Liver (tissue), 8 donors: ENCODE measurements at regions not wholly inside any gene's neighbourhood (a gene's known extent, or its start where the extent isn't known, plus 50 kb on each side); places are given as distances from the start of the nearest gene placed in this dataset.

Experiments used
- DNase-seq: peaks from one replicate; pipeline ENCODE4 v3.0.0-alpha.2; 2017; ENCODE audit warnings: low spot score
- H3K27ac ChIP-seq, 2 donors: one replicate each; pipeline ENCODE4 v1.7.0; 2013; ENCODE audit warnings: inconsistent platforms in 2 of 2, low read length in 2 of 2, control low read depth in 1 of 2, low read depth in 1 of 2, mild to moderate bottlenecking in 1 of 2
- H3K27me3 ChIP-seq, 4 donors: one replicate each; pipeline versions ENCODE4 v1.6.1 to v1.7.0; 2013; ENCODE audit warnings: low read length in 3 of 4, inconsistent platforms in 1 of 4, mild to moderate bottlenecking in 1 of 4, moderate library complexity in 1 of 4; ENCODE audit not compliant: control insufficient read depth in 4 of 4, insufficient read depth in 4 of 4
- H3K36me3 ChIP-seq, 4 donors: one replicate each; pipeline versions ENCODE4 v1.6.1 to v1.7.0; 2013; ENCODE audit warnings: low read length in 3 of 4, mild to moderate bottlenecking in 3 of 4, low read depth in 1 of 4, moderate library complexity in 1 of 4; ENCODE audit not compliant: control insufficient read depth in 4 of 4, insufficient read depth in 3 of 4
- H3K4me1 ChIP-seq, 4 donors: one replicate each; pipeline versions ENCODE4 v1.6.1 to v1.7.0; 2013; ENCODE audit warnings: low read length in 3 of 4, mild to moderate bottlenecking in 3 of 4, moderate library complexity in 1 of 4; ENCODE audit not compliant: control insufficient read depth in 4 of 4, insufficient read depth in 4 of 4
- H3K4me3 ChIP-seq, 3 donors: one replicate each; pipeline versions ENCODE4 v1.6.1 to v1.7.0; 2013; ENCODE audit warnings: low read length in 3 of 3, control low read depth in 1 of 3, low read depth in 1 of 3, mild to moderate bottlenecking in 1 of 3
- H3K9ac ChIP-seq, 2 donors: one replicate each; pipeline ENCODE4 v1.7.0; 2013; ENCODE audit warnings: low read length in 2 of 2, mild to moderate bottlenecking in 2 of 2, moderate library complexity in 2 of 2, control low read depth in 1 of 2, low read depth in 1 of 2
- H3K9me3 ChIP-seq, 4 donors: one replicate each; pipeline versions ENCODE4 v1.6.1 to v1.7.0; 2013; ENCODE audit warnings: low read length in 3 of 4; ENCODE audit not compliant: control insufficient read depth in 4 of 4
- CTCF ChIP-seq: fragments of 150-350 bp; IDR thresholded peaks from 2 replicates; pipeline ENCODE4 v1.5.1; 2017; ENCODE audit warnings: improper control_type of control experiment, low read depth, low read length; ENCODE audit not compliant: missing input control
- EGR1 ChIP-seq, 2 donors: IDR thresholded peaks; 2 replicates each; pipeline ENCODE4 v1.6.1; 2016 to 2018; ENCODE audit warnings: antibody characterized with exemption in 2 of 2, low read depth in 2 of 2
- FOXA1 ChIP-seq: IDR thresholded peaks from 2 replicates; pipeline ENCODE4 v1.6.1; 2016; ENCODE audit warnings: antibody characterized with exemption
- FOXA2 ChIP-seq: IDR thresholded peaks from 2 replicates; pipeline ENCODE4 v1.6.1; 2016; ENCODE audit warnings: antibody characterized with exemption
- GABPA ChIP-seq, 2 donors: IDR thresholded peaks in 1 of 2; conservative IDR thresholded peaks in 1 of 2; 2 replicates each; pipeline ENCODE4 v1.6.1; 2016; ENCODE audit warnings: antibody characterized with exemption in 2 of 2, mild to moderate bottlenecking in 1 of 2, moderate library complexity in 1 of 2
- HNF4A ChIP-seq, 2 donors: conservative IDR thresholded peaks; 2 replicates each; pipeline ENCODE4 v1.6.1; 2016; ENCODE audit warnings: antibody characterized with exemption in 2 of 2, mild to moderate bottlenecking in 2 of 2
- JUND ChIP-seq, 2 donors: IDR thresholded peaks; 2 replicates each; pipeline ENCODE4 v1.6.1; 2016; ENCODE audit warnings: antibody characterized with exemption in 2 of 2
- MAX ChIP-seq: IDR thresholded peaks from 2 replicates; pipeline ENCODE4 v1.6.1; 2016; ENCODE audit warnings: antibody characterized with exemption
- NR2F2 ChIP-seq: IDR thresholded peaks from 2 replicates; pipeline ENCODE4 v1.6.1; 2016; ENCODE audit warnings: antibody characterized with exemption
- RAD21 ChIP-seq, 2 donors: IDR thresholded peaks; 2 replicates each; pipeline ENCODE4 v1.6.1; 2016; ENCODE audit warnings: antibody characterized with exemption in 2 of 2, mild to moderate bottlenecking in 2 of 2
- REST ChIP-seq: IDR thresholded peaks from 2 replicates; pipeline ENCODE4 v1.6.1; 2016; ENCODE audit warnings: antibody characterized with exemption, mild to moderate bottlenecking
- SP1 ChIP-seq: IDR thresholded peaks from 2 replicates; pipeline ENCODE4 v1.6.1; 2018; ENCODE audit warnings: antibody characterized with exemption, mild to moderate bottlenecking
- TAF1 ChIP-seq: conservative IDR thresholded peaks from 2 replicates; pipeline ENCODE4 v1.6.1; 2016; ENCODE audit warnings: antibody characterized with exemption, mild to moderate bottlenecking
- ZBTB33 ChIP-seq: IDR thresholded peaks from 2 replicates; pipeline ENCODE4 v1.6.1; 2016; ENCODE audit warnings: antibody characterized with exemption
- WGBS: extraction: QIAGEN DNeasy Blood & Tissue Kit; methylation state at CpG from one replicate; pipeline ENCODE4 v1.1.7; 2013; 5-methylcytosine and 5-hydroxymethylcytosine counted together
- donor health status: healthy.
- donor health status: healthy.
- donor health status: healthy.
- donor health status: healthy.
- donor health status: healthy.

GRCh38 chr6:19643287-19643686 is 193.9 kb upstream of the ID4 start:
- H3K4me1 ChIP-seq = no peaks in the 10 kb centered on the region
- 86% methylated on average over 2 of the region's 2 CpGs for WGBS
- H3K36me3 ChIP-seq = no peaks in the 10 kb centered on the region

GRCh38 chr6:19643713-19644112 is 193.5 kb upstream of the ID4 start:
- no peak for DNase-seq
- H3K27me3 ChIP-seq = no peaks in the 10 kb centered on the region
- no peak overlapping the region for H3K9ac ChIP-seq
- H3K27ac ChIP-seq = no peak overlapping the region
- WGBS = 80% methylated on average over 2 of the region's 2 CpGs
- no peak for TF ChIP-seq EGR1 (IDR thresholded peaks at IDR 0.05; ENCODE audit: low read depth in 2 of 2)
- TF ChIP-seq NR2F2 = no peak
- no peak for TF ChIP-seq REST
- TF ChIP-seq FOXA2 = no peak
- no peak for TF ChIP-seq TAF1
- TF ChIP-seq GABPA (IDR thresholded peaks at IDR 0.05 in 1 of 2, conservative IDR thresholded peaks at IDR 0.05 in 1 of 2) = no peak
- no peak for TF ChIP-seq ZBTB33
- TF ChIP-seq HNF4A (conservative IDR thresholded peaks at IDR 0.05) = no peak
- TF ChIP-seq RAD21 (IDR thresholded peaks at IDR 0.05) = no peak
- TF ChIP-seq SP1 = no peak
- no peak overlapping the region for H3K4me3 ChIP-seq
- no peaks in the 10 kb centered on the region for H3K4me1 ChIP-seq
- no peaks in the 10 kb centered on the region for H3K36me3 ChIP-seq
- H3K9me3 ChIP-seq = no peaks in the 10 kb centered on the region

More at GRCh38 chr6:19643287-19643686, 193.9 kb upstream of the ID4 start:
- H3K4me3 ChIP-seq = no peak overlapping the region
- no peak overlapping the region for H3K9ac ChIP-seq
- no peak overlapping the region for H3K27ac ChIP-seq
- no peak for TF ChIP-seq ZBTB33
- no peak for TF ChIP-seq CTCF
- no peak for TF ChIP-seq JUND (IDR thresholded peaks at IDR 0.05)
- no peak for TF ChIP-seq FOXA1
- no peak for TF ChIP-seq MAX
- TF ChIP-seq SP1 = no peak
- TF ChIP-seq NR2F2 = no peak
- TF ChIP-seq TAF1 = no peak
- no peak for TF ChIP-seq GABPA (IDR thresholded peaks at IDR 0.05 in 1 of 2, conservative IDR thresholded peaks at IDR 0.05 in 1 of 2)
- no peak for DNase-seq
- no peaks in the 10 kb centered on the region for H3K9me3 ChIP-seq
- no peaks in the 10 kb centered on the region for H3K27me3 ChIP-seq
